VCaP (cell line): ENCODE measurements at regions not wholly inside any gene's neighbourhood (a gene's known extent, or its start where the extent isn't known, plus 50 kb on each side); places are given as distances from the start of the nearest gene placed in this dataset.

Source experiments
- H3K27ac ChIP-seq: fragments of 450-650 bp; 2 replicates; pipeline ENCODE4 v1.5.1; 2017
- CTCF ChIP-seq: fragments of 450-650 bp; conservative IDR thresholded peaks from 2 replicates; pipeline ENCODE4 v1.5.1; 2017; ENCODE audit warnings: mild to moderate bottlenecking, moderate library complexity

GRCh38 chr11:101348786-101349185, 219.2 kb upstream of the PGR start:
- H3K27ac ChIP-seq, result no peak overlapping the region
- TF ChIP-seq CTCF, result no peak

- no peak for TF ChIP-seq CTCF
Measured at GRCh38 chr11:101346591-101346990, 217.0 kb upstream of the PGR start.

GRCh38 chr11:101345891-101346290, 216.3 kb upstream of the PGR start:
- no peak overlapping the region for H3K27ac ChIP-seq
- no peak for TF ChIP-seq CTCF

More at GRCh38 chr11:101346591-101346990, 217.0 kb upstream of the PGR start:
- no peak overlapping the region for H3K27ac ChIP-seq

- H3K27ac ChIP-seq, result no peak overlapping the region
- TF ChIP-seq CTCF, result no peak
Measured at GRCh38 chr11:101342307-101342706, 212.7 kb upstream of the PGR start.

GRCh38 chr11:101341578-101341977, 212.0 kb upstream of the PGR start:
- no peak for TF ChIP-seq CTCF
- H3K27ac ChIP-seq, result no peak overlapping the region

- no peak overlapping the region for H3K27ac ChIP-seq
- no peak for TF ChIP-seq CTCF
Measured at GRCh38 chr11:101336858-101337257, 207.2 kb upstream of the PGR start.

GRCh38 chr11:101336155-101336554, 206.5 kb upstream of the PGR start:
- no peak overlapping the region for H3K27ac ChIP-seq
- no peak for TF ChIP-seq CTCF

GRCh38 chr11:101334581-101334980, 205.0 kb upstream of the PGR start:
- TF ChIP-seq CTCF, result no peak
- H3K27ac ChIP-seq, result no peak overlapping the region
